ENCODE measurements at regions not wholly inside any gene's neighbourhood (a gene's known extent, or its start where the extent isn't known, plus 50 kb on each side); places are given as distances from the start of the nearest gene placed in this dataset.

- DNase-seq (ENCODE audit: low read depth): no peak
- no peak for TF ChIP-seq CTCF (IDR thresholded peaks at IDR 0.05; ENCODE audit: control insufficient read depth, insufficient read depth, low read depth, low read length, missing control alignments)
- no peak overlapping the region for H3K4me3 ChIP-seq (ENCODE audit: control insufficient read depth, low read depth, low read length)
Measured at GRCh38 chr2:215876937-215877238, 136.5 kb downstream of the MREG start.

GRCh38 chr2:215876139-215876936 lies 137.0 kb downstream of the MREG start:
- H3K4me3 ChIP-seq (ENCODE audit: control insufficient read depth, low read depth, low read length): no peak overlapping the region
- no peak for DNase-seq (ENCODE audit: low read depth)
- TF ChIP-seq CTCF (IDR thresholded peaks at IDR 0.05; ENCODE audit: control insufficient read depth, insufficient read depth, low read depth, low read length, missing control alignments): no peak

GRCh38 chr2:215874418-215874817 lies 138.9 kb downstream of the MREG start:
- no peak for DNase-seq (ENCODE audit: low read depth)
- H3K4me3 ChIP-seq (ENCODE audit: control insufficient read depth, low read depth, low read length): no peak overlapping the region
- no peak for TF ChIP-seq CTCF (IDR thresholded peaks at IDR 0.05; ENCODE audit: control insufficient read depth, insufficient read depth, low read depth, low read length, missing control alignments)

- no peak for DNase-seq (ENCODE audit: low read depth)
- TF ChIP-seq CTCF (IDR thresholded peaks at IDR 0.05; ENCODE audit: control insufficient read depth, insufficient read depth, low read depth, low read length, missing control alignments): peak; percentile 34
- no peak overlapping the region for H3K4me3 ChIP-seq (ENCODE audit: control insufficient read depth, low read depth, low read length)
Measured at GRCh38 chr2:215870986-215871385, 142.4 kb downstream of the MREG start.

GRCh38 chr2:215870088-215870490 lies 143.3 kb downstream of the MREG start:
- TF ChIP-seq CTCF (IDR thresholded peaks at IDR 0.05; ENCODE audit: control insufficient read depth, insufficient read depth, low read depth, low read length, missing control alignments): no peak
- DNase-seq (ENCODE audit: low read depth): peak; percentile 66
- no peak overlapping the region for H3K4me3 ChIP-seq (ENCODE audit: control insufficient read depth, low read depth, low read length)

- H3K4me3 ChIP-seq (ENCODE audit: control insufficient read depth, low read depth, low read length): no peak overlapping the region
- no peak for TF ChIP-seq CTCF (IDR thresholded peaks at IDR 0.05; ENCODE audit: control insufficient read depth, insufficient read depth, low read depth, low read length, missing control alignments)
- DNase-seq (ENCODE audit: low read depth): no peak
Measured at GRCh38 chr2:215868846-215869543, 144.4 kb downstream of the MREG start.
